ENCODE measurements at regions not wholly inside any gene's neighbourhood (a gene's known extent, or its start where the extent isn't known, plus 50 kb on each side); places are given as distances from the start of the nearest gene placed in this dataset.

- no peak for TF ChIP-seq BCL3 (IDR thresholded peaks at IDR 0.05)
Observed at GRCh38 chr18:24993628-24994027, 358.3 kb downstream of the ZNF521 start (continued).

- ATAC-seq = no peak
- Histone ChIP-seq H3K27ac (no peak overlapping the region), H3K4me2 (no peak overlapping the region), H3K4me1 (no peaks in the 10 kb centered on the region), H3K9me3 (no peaks in the 10 kb centered on the region), H3K4me3 (no peak overlapping the region)
- CTCF ChIA-PET = no interaction called here
- TF ChIP-seq CBX8 (IDR thresholded peaks at IDR 0.05) (no peak), RCOR1 (IDR thresholded peaks at IDR 0.05; ENCODE audit: low read depth, low read length) (no peak), USF2 (IDR thresholded peaks at IDR 0.05) (no peak), PHF8 (IDR thresholded peaks at IDR 0.05; ENCODE audit: borderline replicate concordance, low read depth) (no peak), EHMT2 (IDR thresholded peaks at IDR 0.05; ENCODE audit: low read depth) (no peak), JUNB (IDR thresholded peaks at IDR 0.05) (no peak), CEBPB (IDR thresholded peaks at IDR 0.05) (no peak), CHD2 (IDR thresholded peaks at IDR 0.05; ENCODE audit: low read length, partially characterized antibody) (no peak), CBX2 (IDR thresholded peaks at IDR 0.05; ENCODE audit: borderline replicate concordance, low read depth) (no peak), HOXB5 (CRISPR knock-in tag; IDR thresholded peaks at IDR 0.05) (no peak), POLR2A (IDR thresholded peaks at IDR 0.05; ENCODE audit: low read length) (no peak), ZFP36 (IDR thresholded peaks at IDR 0.05; ENCODE audit: borderline replicate concordance, partially characterized antibody) (no peak), E2F6 (IDR thresholded peaks at IDR 0.05; ENCODE audit: borderline replicate concordance, low read depth) (no peak), MYC (IDR thresholded peaks at IDR 0.05; ENCODE audit: borderline replicate concordance, low read length) (no peak), JUN (IDR thresholded peaks at IDR 0.05) (no peak), KDM5A (IDR thresholded peaks at IDR 0.05) (no peak)
- TF ChIP-seq, protein P1, sequence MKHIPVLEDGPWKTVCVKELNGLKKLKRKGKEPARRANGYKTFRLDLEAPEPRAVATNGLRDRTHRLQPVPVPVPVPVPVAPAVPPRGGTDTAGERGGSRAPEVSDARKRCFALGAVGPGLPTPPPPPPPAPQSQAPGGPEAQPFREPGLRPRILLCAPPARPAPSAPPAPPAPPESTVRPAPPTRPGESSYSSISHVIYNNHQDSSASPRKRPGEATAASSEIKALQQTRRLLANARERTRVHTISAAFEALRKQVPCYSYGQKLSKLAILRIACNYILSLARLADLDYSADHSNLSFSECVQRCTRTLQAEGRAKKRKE (CRISPR knock-in tag; IDR thresholded peaks at IDR 0.05; ENCODE audit: low read depth) = no peak
- TF ChIP-seq, protein P2, sequence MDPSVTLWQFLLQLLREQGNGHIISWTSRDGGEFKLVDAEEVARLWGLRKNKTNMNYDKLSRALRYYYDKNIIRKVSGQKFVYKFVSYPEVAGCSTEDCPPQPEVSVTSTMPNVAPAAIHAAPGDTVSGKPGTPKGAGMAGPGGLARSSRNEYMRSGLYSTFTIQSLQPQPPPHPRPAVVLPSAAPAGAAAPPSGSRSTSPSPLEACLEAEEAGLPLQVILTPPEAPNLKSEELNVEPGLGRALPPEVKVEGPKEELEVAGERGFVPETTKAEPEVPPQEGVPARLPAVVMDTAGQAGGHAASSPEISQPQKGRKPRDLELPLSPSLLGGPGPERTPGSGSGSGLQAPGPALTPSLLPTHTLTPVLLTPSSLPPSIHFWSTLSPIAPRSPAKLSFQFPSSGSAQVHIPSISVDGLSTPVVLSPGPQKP (IDR thresholded peaks at IDR 0.05; ENCODE audit: low read depth, low read length) = no peak
- no peak for DNase-seq (ENCODE audit: low read depth in 1 of 2, low spot score in 1 of 2)
- WGBS (ENCODE audit: missing lambda C conversion rate) = 0% methylated on average over 4 of the region's 4 CpGs
- POLR2A ChIA-PET = no interaction called here
- no peak for FAIRE-seq
Observed at GRCh38 chr18:24995056-24995455, 356.9 kb downstream of the ZNF521 start.

DNA sequence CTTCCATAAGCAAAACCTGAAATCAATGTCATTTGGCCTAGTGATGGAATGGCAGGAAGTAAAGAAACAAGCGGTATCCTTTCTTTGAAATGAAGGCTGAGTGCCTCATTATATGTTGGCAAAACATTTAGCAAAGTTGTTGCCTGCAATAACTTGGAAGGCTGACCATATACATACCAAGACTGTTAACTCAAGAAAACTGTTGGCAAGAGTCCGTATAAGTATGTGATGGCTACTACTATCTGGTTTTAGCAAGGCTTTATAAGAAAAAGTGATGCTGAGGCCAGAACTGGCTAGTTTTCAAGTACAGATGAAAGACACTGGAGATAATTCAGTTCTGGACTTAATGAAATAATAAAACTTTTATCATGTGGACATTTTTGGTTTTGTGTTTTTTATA is 356.2 kb downstream of the ZNF521 start:
- no peaks in the 10 kb centered on the region for H3K9me3 ChIP-seq
- ChIA-PET CTCF (no interaction called here), POLR2A (no interaction called here)
- ATAC-seq = no peak
- H3K4me1 ChIP-seq = no peaks in the 10 kb centered on the region
- H3K4me3 ChIP-seq = no peak overlapping the region
- FAIRE-seq = no peak
- no peak for TF ChIP-seq SREBF2 (IDR thresholded peaks at IDR 0.05)
- no peak for TF ChIP-seq FOSL2 (IDR thresholded peaks at IDR 0.05)
- TF ChIP-seq FOSL2 (CRISPR knock-in tag; IDR thresholded peaks at IDR 0.05) = no peak
- no peak for TF ChIP-seq NFE2L2 (conservative IDR thresholded peaks at IDR 0.05; ENCODE audit: low read length)
- H3K4me2 ChIP-seq = no peak overlapping the region
- DNase-seq (ENCODE audit: low read depth in 1 of 2, low spot score in 1 of 2) = no peak
- WGBS (ENCODE audit: missing lambda C conversion rate) = 27% methylated on average over 2 of the region's 2 CpGs
- H3K27ac ChIP-seq = no peak overlapping the region

Measured in A549 (cell line).